ENCODE measurements at regions not wholly inside any gene's neighbourhood (a gene's known extent, or its start where the extent isn't known, plus 50 kb on each side); places are given as distances from the start of the nearest gene placed in this dataset.

GRCh38 chr18:41390309-41390708, 564.7 kb upstream of the PIK3C3 start:
- no peak for DNase-seq (ENCODE audit: low read depth)
- H3K4me3 ChIP-seq (ENCODE audit: low read depth, low read length): no peak overlapping the region
- no peak for TF ChIP-seq CTCF (IDR thresholded peaks at IDR 0.05; ENCODE audit: insufficient read depth, low read length, poor library complexity, severe bottlenecking)
- H3K36me3 ChIP-seq (ENCODE audit: control insufficient read depth, insufficient read depth, low read length): no peaks in the 10 kb centered on the region
- H3K27me3 ChIP-seq (ENCODE audit: control insufficient read depth, insufficient read depth, low read length): no peaks in the 10 kb centered on the region

DNA sequence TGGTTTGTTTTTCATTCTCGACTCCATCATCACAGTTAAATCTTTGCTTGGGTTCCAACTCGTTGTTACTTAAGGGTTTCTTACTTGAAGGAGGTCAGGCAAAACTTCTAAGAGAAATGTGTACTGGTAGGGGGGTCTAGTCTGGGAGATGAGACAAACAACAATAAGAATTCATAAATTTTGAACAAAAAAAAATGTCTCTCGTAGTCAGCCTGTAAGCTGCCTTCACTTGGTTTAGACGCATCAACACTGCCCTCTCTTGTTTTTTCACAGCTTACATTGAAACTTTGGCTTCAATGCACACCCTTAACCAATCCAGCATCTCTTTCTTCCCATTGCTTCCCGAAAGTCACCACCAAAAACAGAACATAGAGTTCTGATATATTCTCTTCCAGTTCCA, 576.4 kb upstream of the PIK3C3 start:
- Histone ChIP-seq H3K36me3 (ENCODE audit: control insufficient read depth, insufficient read depth, low read length) (no peaks in the 10 kb centered on the region), H3K27me3 (ENCODE audit: control insufficient read depth, insufficient read depth, low read length) (no peaks in the 10 kb centered on the region), H3K4me3 (ENCODE audit: low read depth, low read length) (no peak overlapping the region)
- no peak for DNase-seq (ENCODE audit: low read depth)
- TF ChIP-seq CTCF (IDR thresholded peaks at IDR 0.05; ENCODE audit: insufficient read depth, low read length, poor library complexity, severe bottlenecking): no peak

DNA sequence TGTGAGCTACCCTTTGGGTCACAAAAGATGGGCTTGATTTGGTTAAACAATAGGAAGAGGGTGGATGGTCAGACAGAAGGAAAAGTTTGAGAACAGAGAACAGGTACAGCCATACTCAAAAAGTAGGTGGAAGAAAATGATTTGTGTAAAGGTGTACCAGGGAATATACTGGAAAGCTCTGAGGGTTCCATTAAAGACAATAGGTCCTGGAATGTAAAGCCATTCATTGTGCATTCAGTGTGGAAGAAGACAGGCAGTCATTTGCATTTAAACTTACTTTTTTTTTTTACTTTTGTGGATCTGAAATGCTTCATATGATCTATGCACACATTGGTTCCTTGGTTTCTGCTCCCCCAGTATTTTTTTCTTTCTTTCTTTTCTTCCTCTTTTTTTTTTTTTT, 581.4 kb upstream of the PIK3C3 start:
- no peak for DNase-seq (ENCODE audit: low read depth)
- no peak for TF ChIP-seq CTCF (IDR thresholded peaks at IDR 0.05; ENCODE audit: insufficient read depth, low read length, poor library complexity, severe bottlenecking)
- Histone ChIP-seq H3K27me3 (ENCODE audit: control insufficient read depth, insufficient read depth, low read length) (no peaks in the 10 kb centered on the region), H3K36me3 (ENCODE audit: control insufficient read depth, insufficient read depth, low read length) (no peaks in the 10 kb centered on the region), H3K4me3 (ENCODE audit: low read depth, low read length) (no peak overlapping the region)

- no peak for DNase-seq (ENCODE audit: low read depth)
- no peaks in the 10 kb centered on the region for H3K36me3 ChIP-seq (ENCODE audit: control insufficient read depth, insufficient read depth, low read length)
- H3K27me3 ChIP-seq (ENCODE audit: control insufficient read depth, insufficient read depth, low read length): no peaks in the 10 kb centered on the region
- no peak overlapping the region for H3K4me3 ChIP-seq (ENCODE audit: low read depth, low read length)
- no peak for TF ChIP-seq CTCF (IDR thresholded peaks at IDR 0.05; ENCODE audit: insufficient read depth, low read length, poor library complexity, severe bottlenecking)
Measured at GRCh38 chr18:41372046-41372665, 582.9 kb upstream of the PIK3C3 start.

GRCh38 chr18:41371156-41372045, 583.6 kb upstream of the PIK3C3 start:
- Histone ChIP-seq H3K27me3 (ENCODE audit: control insufficient read depth, insufficient read depth, low read length) (no peaks in the 10 kb centered on the region), H3K4me3 (ENCODE audit: low read depth, low read length) (no peak overlapping the region), H3K36me3 (ENCODE audit: control insufficient read depth, insufficient read depth, low read length) (no peaks in the 10 kb centered on the region)
- TF ChIP-seq CTCF (IDR thresholded peaks at IDR 0.05; ENCODE audit: insufficient read depth, low read length, poor library complexity, severe bottlenecking): no peak
- no peak for DNase-seq (ENCODE audit: low read depth)

All from kidney epithelial cell (primary cell).